Stimulated activated CD4-positive, alpha-beta T cell treated with anti-CD3 and anti-CD28 coated beads, TNF-alpha, amount 100 ng/mL, for 24 hours (primary cell): ENCODE measurements at regions not wholly inside any gene's neighbourhood (a gene's known extent, or its start where the extent isn't known, plus 50 kb on each side); places are given as distances from the start of the nearest gene placed in this dataset.

Experiments used
- DNase-seq, 3 experiments: peaks; one replicate each; pipeline ENCODE4 v3.0.0-alpha.2; 2020; ENCODE audit warnings: low read depth in 3 of 3

DNA sequence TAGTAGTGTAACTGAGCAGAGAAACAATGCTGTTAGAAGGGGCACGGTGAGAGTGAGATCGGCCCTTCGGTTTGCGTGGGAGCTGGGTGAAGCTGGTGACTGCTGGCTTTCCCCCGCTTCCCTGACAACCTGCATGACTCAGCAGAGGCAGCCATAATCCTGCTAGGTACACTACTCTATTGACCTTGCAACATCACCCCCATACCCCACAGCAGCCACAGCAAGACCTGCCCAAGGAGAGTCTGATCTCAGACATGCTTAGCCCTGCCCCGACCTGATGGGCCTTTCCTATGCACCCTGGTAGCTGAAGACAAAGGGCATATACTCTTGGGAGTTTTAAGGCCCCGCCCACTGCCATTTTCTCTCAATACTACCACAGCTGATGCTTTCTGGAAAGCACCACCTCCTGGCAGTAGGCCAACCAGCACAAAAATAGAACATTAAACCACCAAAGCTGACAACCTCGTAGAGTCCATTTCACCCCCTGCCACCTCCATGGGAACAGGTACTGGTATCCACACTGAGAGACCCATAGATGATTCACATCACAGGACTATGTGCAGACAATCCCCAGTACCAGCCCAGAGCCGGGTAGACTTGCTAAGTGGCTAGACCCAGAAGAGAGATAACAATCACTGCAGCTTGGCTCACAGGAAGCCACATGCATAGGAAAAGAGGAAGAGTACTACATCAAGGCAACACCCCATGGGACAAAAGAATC lies 75.9 kb upstream of the RGS6 start:
- no peak for DNase-seq

DNA sequence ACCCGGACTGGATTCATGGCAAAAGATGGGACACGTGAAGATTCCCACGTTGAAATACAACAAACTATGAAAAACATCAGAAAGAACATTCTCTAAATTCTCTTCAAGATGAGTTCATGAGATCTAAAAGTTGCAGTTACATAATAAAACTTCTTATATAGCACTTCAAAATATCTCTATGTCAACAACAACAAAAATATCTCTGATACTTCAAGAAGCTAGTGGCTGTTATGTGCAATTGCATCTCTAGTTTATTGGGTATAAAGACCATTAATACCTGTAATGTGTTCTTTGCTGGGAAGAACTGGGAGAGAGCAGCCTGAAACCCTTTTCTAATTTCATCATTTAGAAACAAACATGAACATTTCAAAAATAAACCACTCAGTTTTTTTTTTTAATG lies 69.2 kb upstream of the RGS6 start:
- DNase-seq: no peak

DNA sequence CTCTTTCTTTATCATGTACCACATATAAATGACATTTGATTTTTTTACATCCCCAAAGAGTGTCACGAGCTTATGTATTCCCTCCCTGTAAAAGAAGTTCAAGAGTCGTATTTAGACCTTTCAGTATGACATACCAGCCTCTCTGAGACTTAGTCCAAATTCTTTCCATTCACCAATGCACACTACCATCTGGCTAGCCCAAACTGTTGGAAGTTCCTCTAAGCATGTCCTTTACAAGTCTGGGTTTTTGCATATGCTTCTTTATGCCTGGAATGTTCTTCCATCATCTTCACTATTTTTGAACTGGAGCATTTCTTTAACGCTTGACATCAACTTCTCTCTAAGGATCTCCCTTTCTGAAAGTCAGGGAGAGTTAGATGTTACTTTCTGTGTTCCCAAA lies 68.5 kb upstream of the RGS6 start:
- no peak for DNase-seq
